Uterus (tissue), 3 donors: ENCODE measurements at regions not wholly inside any gene's neighbourhood (a gene's known extent, or its start where the extent isn't known, plus 50 kb on each side); places are given as distances from the start of the nearest gene placed in this dataset.
"Not testable (repeated sequence)": the region's sequence is repeated elsewhere in the genome, so short reads cannot be mapped to it uniquely, and the experiment has no call there.

Source experiments
- DNase-seq, 2 donors: peaks; one replicate each; pipeline ENCODE4 v3.0.0-alpha.2; 2019 to 2020
- H3K27ac ChIP-seq, 2 donors: fragments of 200-600 bp; sonication (generic); 1 replicate in 1 of 2; 2 replicates in 1 of 2; pipeline ENCODE4 v1.5.1; 2016 to 2018
- H3K27me3 ChIP-seq, 2 donors: fragments of 200-600 bp; sonication (generic); one replicate each; pipeline ENCODE4 v1.5.1; 2018 to 2019; ENCODE audit warnings: control low read depth in 1 of 2
- H3K36me3 ChIP-seq, 2 donors: fragments of 200-600 bp; sonication (generic); one replicate each; pipeline ENCODE4 v1.5.1; 2019; ENCODE audit warnings: control low read depth in 1 of 2
- H3K4me1 ChIP-seq, 2 donors: fragments of 200-600 bp; sonication (generic); one replicate each; pipeline ENCODE4 v1.5.1; 2018 to 2019; ENCODE audit warnings: control low read depth in 1 of 2
- H3K4me3 ChIP-seq, 2 donors: fragments of 200-600 bp; sonication (generic); 1 replicate in 1 of 2; 2 replicates in 1 of 2; pipeline ENCODE4 v1.5.1; 2018 to 2019; ENCODE audit warnings: mild to moderate bottlenecking in 1 of 2
- H3K9me3 ChIP-seq, 2 donors: fragments of 200-600 bp; sonication (generic); one replicate each; pipeline ENCODE4 v1.5.1; 2019; ENCODE audit warnings: control low read depth in 1 of 2
- POLR2A ChIP-seq, 2 donors: fragments of 450-650 bp; IDR thresholded peaks; one replicate each; pipeline ENCODE4 v1.6.1; 2016; ENCODE audit warnings: antibody characterized with exemption in 2 of 2, mild to moderate bottlenecking in 1 of 2, moderate library complexity in 1 of 2
- intact Hi-C: fragments of 100-400 bp; cut with DNase I; formaldehyde crosslinking; loops from one replicate; pipeline ENCODE4 v1.15.1; 2023; ENCODE audit warnings: low total_unique reads
- TF ChIP-seq, protein P1 (sequence below), 4 experiments: fragments of 200-600 bp in 2 of 4; fragments of 450-650 bp in 2 of 4; sonication (generic) in 2 of 4; IDR thresholded peaks; one replicate each; pipeline ENCODE4 v1.5.1; 2016 to 2019; ENCODE audit warnings: antibody characterized with exemption in 4 of 4, mild to moderate bottlenecking in 2 of 4, moderate library complexity in 1 of 4
- donor health status: DM: yes; HTN: yes; CAD: no.

DNA sequence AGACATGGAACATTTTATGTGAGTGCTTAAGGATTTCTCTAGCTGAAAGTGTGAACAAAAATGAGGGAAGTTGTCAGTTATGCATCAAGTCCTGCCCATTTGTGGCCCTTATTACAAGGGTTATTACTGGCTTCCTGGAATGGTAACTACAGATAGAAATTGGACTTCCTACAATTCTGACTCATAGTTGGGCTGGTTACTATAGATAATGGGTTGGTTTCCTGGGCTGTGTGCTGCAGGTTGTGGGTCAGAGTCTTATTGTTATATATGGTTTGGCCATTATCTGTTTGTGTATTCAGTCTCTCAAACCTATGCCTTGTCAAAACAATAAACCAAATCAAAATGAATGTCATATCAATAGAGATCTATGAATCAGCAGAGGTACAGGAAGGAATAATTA, 313.7 kb downstream of the ADAMTS20 start:
- H3K36me3 ChIP-seq: no peaks in the 10 kb centered on the region
- intact Hi-C loops: no loop called here

DNA sequence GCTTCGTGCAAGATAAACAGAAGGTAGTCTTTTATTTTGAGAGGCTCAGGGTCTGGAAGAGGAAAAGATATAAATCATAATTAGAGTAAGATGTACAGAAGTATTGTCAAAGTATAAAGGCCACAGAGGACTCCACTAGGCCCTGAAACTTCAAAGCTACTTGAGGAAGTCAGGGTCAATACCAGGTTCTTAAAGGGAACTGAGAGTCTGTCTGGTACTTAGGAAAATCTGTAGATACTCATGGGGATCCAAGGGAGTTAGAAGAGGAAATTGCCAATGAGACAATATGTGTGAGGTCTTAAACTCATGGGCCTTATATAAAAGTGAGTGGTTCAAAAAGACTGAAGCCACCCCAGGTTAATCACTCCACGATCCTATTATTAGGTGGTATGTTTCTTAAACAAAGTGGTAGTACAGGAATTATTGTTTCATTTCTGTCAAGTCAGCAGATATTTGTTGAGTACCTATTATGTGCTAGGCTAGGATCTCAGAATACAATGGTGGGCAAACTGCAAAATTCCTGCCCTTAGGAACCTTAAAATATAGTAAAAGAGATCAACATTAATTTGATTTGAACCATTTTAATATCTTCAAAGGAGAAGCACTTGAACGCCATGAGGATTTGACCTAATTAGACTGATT, 314.6 kb downstream of the ADAMTS20 start:
- H3K27me3 ChIP-seq: no peaks in the 10 kb centered on the region
- DNase-seq: no peak
- H3K9me3 ChIP-seq: no peaks in the 10 kb centered on the region
- no peaks in the 10 kb centered on the region for H3K36me3 ChIP-seq
- H3K27ac ChIP-seq: no peak overlapping the region
- intact Hi-C loops: no loop called here
- H3K4me3 ChIP-seq: no peak overlapping the region
- no peak for TF ChIP-seq POLR2A (IDR thresholded peaks at IDR 0.05)
- TF ChIP-seq, protein P1, sequence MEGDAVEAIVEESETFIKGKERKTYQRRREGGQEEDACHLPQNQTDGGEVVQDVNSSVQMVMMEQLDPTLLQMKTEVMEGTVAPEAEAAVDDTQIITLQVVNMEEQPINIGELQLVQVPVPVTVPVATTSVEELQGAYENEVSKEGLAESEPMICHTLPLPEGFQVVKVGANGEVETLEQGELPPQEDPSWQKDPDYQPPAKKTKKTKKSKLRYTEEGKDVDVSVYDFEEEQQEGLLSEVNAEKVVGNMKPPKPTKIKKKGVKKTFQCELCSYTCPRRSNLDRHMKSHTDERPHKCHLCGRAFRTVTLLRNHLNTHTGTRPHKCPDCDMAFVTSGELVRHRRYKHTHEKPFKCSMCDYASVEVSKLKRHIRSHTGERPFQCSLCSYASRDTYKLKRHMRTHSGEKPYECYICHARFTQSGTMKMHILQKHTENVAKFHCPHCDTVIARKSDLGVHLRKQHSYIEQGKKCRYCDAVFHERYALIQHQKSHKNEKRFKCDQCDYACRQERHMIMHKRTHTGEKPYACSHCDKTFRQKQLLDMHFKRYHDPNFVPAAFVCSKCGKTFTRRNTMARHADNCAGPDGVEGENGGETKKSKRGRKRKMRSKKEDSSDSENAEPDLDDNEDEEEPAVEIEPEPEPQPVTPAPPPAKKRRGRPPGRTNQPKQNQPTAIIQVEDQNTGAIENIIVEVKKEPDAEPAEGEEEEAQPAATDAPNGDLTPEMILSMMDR (IDR thresholded peaks at IDR 0.05): no peak
- H3K4me1 ChIP-seq: no peaks in the 10 kb centered on the region

More for the DNA sequence above, 313.7 kb downstream of the ADAMTS20 start:
- no peak overlapping the region for H3K27ac ChIP-seq
- H3K4me1 ChIP-seq: no peaks in the 10 kb centered on the region
- TF ChIP-seq POLR2A (IDR thresholded peaks at IDR 0.05): no peak
- TF ChIP-seq, protein P1 (IDR thresholded peaks at IDR 0.05): no peak
- H3K9me3 ChIP-seq: no peaks in the 10 kb centered on the region
- H3K27me3 ChIP-seq: no peaks in the 10 kb centered on the region
- H3K4me3 ChIP-seq: no peak overlapping the region
- no peak for DNase-seq

DNA sequence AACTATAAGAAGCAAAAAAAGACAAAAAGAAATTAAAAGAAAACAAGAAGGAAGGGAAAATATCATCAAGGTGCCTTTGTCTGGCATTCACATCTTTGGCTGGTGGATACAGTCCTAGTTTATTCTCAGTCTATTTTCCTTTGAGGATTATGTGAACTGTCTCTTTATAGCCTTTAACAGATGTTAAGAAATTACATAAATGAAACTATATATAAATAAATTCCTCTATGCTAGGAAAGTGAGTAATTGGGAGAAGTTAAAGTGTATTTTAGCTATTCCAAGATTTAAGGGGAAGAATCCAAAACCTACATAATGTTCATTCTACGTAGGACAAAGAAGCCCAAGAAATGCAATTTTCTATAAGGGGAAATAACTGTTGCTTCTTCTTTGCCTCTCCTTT, 316.3 kb downstream of the ADAMTS20 start:
- no peak for DNase-seq
- intact Hi-C loops: no loop called here
- H3K4me3 ChIP-seq: no peak overlapping the region
- H3K27me3 ChIP-seq: no peaks in the 10 kb centered on the region
- H3K9me3 ChIP-seq: no peaks in the 10 kb centered on the region
- no peak for TF ChIP-seq POLR2A (IDR thresholded peaks at IDR 0.05)
- TF ChIP-seq, protein P1 (IDR thresholded peaks at IDR 0.05): no peak
- H3K4me1 ChIP-seq: no peaks in the 10 kb centered on the region
- H3K27ac ChIP-seq: no peak overlapping the region
- H3K36me3 ChIP-seq: no peaks in the 10 kb centered on the region

DNA sequence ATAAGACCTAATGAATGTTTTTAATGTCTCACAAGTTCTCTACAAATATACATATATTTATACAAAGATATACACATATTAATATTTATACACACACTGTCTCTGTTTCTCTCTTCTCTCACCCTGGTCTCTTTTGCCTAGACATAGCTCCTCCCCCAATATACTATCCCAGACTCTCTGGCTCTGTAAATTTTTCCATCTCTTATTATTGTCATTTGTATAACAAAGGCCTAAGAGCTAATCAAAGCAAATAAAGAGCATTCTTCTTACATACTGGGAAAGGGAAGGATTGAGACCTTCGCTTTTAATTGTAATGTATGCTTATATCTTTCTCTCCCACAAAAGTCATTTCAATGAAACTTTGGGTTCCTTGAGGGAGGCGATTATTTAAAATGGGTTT, 318.1 kb downstream of the ADAMTS20 start:
- Histone ChIP-seq H3K4me1 (no peaks in the 10 kb centered on the region), H3K27me3 (no peaks in the 10 kb centered on the region), H3K36me3 (no peaks in the 10 kb centered on the region), H3K9me3 (no peaks in the 10 kb centered on the region), H3K27ac (no peak overlapping the region), H3K4me3 (no peak overlapping the region)
- no peak for TF ChIP-seq POLR2A (IDR thresholded peaks at IDR 0.05)
- TF ChIP-seq, protein P1 (IDR thresholded peaks at IDR 0.05): no peak
- no peak for DNase-seq
- intact Hi-C loops: no loop called here

DNA sequence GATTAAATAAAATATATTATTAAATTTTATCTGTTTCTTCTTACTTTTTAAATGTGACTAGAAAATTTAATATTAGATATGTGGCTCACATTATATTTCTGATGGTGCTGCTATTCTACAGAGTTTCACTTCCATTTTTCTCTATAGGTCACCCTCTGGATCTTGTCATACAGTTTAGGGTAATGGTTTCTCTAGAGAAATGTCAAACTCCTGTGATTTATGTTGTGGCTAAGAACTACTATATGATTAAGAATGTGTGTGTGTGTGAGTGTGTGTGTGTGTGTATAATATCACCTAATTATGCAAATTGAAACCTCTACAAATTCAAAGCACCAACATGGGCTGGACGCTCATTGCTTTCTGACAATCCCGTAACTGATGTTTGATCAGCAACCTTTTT, 325.9 kb downstream of the ADAMTS20 start:
- H3K4me3 ChIP-seq: no peak overlapping the region
- intact Hi-C loops: no loop called here
- H3K27ac ChIP-seq: no peak overlapping the region
- H3K27me3 ChIP-seq: no peaks in the 10 kb centered on the region
- H3K4me1 ChIP-seq: no peaks in the 10 kb centered on the region
- no peaks in the 10 kb centered on the region for H3K36me3 ChIP-seq
- no peaks in the 10 kb centered on the region for H3K9me3 ChIP-seq
- DNase-seq: no peak
- TF ChIP-seq, protein P1 (IDR thresholded peaks at IDR 0.05): no peak
- TF ChIP-seq POLR2A (IDR thresholded peaks at IDR 0.05): no peak

DNA sequence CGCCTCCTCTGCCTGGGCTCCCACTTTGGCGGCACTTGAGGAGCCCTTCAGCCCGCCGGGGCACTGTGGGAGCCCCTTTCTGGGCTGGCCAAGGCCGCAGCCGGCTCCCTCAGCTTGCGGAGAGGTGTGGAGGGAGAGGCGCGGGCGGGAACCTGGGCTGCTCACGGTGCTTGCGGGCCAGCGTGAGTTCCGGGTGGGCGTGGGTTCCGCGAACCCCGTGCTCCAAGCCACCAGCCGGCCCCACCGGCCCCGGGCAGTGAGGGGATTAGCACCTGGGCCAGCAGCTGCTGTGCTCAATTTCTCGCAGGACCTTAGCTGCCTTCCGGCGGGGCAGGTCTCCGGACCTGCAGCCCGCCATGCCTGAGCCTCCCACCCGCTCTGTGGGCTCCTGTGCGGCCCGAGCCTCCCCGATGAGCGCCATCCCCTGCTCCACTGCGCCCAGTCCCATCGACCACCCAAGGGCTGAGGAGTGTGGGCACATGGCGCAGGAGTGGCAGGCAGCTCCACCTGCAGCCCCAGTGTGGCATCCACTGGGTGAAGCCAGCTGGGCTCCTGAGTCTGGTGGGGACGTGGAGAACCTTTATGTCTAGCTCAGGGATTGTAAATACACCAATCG, 327.7 kb downstream of the ADAMTS20 start:
- H3K4me3 ChIP-seq, H3K4me1 ChIP-seq, H3K27ac ChIP-seq, H3K36me3 ChIP-seq, intact Hi-C loops, DNase-seq, H3K27me3 ChIP-seq, H3K9me3 ChIP-seq: not testable (repeated sequence)
